ENCODE measurements at regions not wholly inside any gene's neighbourhood (a gene's known extent, or its start where the extent isn't known, plus 50 kb on each side); places are given as distances from the start of the nearest gene placed in this dataset.

DNA sequence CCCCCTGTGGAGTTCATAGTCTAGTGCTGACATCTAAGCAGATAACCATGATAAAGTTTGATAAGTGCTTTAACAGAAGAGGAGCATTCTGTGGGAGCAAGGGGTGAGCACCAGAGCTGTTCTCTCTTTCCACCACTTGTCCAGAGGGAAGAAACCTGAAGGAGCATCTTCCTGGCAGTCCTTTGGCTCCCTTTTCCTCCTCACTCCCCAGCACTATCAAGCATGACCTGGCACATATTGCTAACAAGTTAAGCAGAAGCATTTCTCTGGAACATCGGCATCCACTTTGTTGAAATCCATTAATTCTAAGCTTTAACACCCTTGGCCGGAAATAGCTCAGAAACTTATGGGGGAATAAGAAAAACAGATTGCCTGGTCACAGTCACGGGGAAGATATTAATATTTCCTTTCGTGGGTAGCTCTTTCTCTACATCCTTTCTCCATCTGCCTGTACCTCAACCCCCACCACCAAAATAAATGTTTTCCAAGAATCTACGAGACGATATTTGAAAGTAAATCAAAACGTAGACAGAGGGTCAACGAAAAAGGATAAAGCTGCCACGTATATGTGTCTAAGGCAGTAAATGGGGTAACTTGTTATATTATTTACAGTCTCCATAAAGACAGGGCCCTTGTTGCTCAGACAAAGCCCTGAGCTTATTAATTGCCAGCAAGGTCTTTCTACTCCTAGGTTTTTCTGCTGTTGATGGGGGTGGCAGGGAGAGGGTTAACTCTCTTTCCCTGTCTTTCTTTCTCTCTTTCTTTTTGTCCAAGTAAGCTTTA, 351.4 kb downstream of the NUF2 start (continued):
- TF ChIP-seq, protein P1, sequence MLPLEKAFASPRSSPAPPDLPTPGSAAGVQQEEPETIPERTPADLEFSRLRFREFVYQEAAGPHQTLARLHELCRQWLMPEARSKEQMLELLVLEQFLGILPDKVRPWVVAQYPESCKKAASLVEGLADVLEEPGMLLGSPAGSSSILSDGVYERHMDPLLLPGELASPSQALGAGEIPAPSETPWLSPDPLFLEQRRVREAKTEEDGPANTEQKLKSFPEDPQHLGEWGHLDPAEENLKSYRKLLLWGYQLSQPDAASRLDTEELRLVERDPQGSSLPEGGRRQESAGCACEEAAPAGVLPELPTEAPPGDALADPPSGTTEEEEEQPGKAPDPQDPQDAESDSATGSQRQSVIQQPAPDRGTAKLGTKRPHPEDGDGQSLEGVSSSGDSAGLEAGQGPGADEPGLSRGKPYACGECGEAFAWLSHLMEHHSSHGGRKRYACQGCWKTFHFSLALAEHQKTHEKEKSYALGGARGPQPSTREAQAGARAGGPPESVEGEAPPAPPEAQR (CRISPR knock-in tag; IDR thresholded peaks at IDR 0.05) = no peak
- TF ChIP-seq, protein P2, sequence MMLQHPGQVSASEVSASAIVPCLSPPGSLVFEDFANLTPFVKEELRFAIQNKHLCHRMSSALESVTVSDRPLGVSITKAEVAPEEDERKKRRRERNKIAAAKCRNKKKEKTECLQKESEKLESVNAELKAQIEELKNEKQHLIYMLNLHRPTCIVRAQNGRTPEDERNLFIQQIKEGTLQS (CRISPR knock-in tag; conservative IDR thresholded peaks at IDR 0.05) = no peak
- TF ChIP-seq PRRX2 (CRISPR knock-in tag; IDR thresholded peaks at IDR 0.05) (no peak), MXD4 (CRISPR knock-in tag; IDR thresholded peaks at IDR 0.05; ENCODE audit: borderline replicate concordance) (no peak), CREM (CRISPR knock-in tag; IDR thresholded peaks at IDR 0.05) (no peak), EMX1 (CRISPR knock-in tag; IDR thresholded peaks at IDR 0.05) (no peak)
- TF ChIP-seq, protein P3, sequence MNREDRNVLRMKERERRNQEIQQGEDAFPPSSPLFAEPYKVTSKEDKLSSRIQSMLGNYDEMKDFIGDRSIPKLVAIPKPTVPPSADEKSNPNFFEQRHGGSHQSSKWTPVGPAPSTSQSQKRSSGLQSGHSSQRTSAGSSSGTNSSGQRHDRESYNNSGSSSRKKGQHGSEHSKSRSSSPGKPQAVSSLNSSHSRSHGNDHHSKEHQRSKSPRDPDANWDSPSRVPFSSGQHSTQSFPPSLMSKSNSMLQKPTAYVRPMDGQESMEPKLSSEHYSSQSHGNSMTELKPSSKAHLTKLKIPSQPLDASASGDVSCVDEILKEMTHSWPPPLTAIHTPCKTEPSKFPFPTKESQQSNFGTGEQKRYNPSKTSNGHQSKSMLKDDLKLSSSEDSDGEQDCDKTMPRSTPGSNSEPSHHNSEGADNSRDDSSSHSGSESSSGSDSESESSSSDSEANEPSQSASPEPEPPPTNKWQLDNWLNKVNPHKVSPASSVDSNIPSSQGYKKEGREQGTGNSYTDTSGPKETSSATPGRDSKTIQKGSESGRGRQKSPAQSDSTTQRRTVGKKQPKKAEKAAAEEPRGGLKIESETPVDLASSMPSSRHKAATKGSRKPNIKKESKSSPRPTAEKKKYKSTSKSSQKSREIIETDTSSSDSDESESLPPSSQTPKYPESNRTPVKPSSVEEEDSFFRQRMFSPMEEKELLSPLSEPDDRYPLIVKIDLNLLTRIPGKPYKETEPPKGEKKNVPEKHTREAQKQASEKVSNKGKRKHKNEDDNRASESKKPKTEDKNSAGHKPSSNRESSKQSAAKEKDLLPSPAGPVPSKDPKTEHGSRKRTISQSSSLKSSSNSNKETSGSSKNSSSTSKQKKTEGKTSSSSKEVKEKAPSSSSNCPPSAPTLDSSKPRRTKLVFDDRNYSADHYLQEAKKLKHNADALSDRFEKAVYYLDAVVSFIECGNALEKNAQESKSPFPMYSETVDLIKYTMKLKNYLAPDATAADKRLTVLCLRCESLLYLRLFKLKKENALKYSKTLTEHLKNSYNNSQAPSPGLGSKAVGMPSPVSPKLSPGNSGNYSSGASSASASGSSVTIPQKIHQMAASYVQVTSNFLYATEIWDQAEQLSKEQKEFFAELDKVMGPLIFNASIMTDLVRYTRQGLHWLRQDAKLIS (CRISPR knock-in tag; IDR thresholded peaks at IDR 0.05; ENCODE audit: borderline replicate concordance) = no peak
- TF ChIP-seq, protein P4, sequence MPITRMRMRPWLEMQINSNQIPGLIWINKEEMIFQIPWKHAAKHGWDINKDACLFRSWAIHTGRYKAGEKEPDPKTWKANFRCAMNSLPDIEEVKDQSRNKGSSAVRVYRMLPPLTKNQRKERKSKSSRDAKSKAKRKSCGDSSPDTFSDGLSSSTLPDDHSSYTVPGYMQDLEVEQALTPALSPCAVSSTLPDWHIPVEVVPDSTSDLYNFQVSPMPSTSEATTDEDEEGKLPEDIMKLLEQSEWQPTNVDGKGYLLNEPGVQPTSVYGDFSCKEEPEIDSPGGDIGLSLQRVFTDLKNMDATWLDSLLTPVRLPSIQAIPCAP (CRISPR knock-in tag; IDR thresholded peaks at IDR 0.05) = no peak

DNA sequence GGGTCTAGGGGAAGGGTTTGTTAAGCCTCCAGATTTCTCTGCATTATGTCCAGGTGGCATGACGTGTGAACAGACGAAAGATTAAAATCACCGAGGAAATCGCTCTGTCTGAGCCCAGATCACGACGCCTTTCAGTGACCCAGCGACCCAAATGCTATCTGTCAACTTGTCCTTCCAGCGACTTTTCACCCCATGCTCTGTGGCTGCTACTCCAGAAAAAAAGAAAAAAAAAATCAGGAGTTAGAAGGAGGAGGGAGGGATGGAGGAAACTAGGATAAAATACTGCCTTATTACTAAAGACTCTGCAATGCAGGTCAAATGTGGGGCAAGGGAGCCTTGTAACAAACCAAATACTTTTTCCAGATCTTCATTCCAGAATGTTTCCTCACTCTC, 352.0 kb downstream of the NUF2 start:
- TF ChIP-seq JAZF1 (CRISPR knock-in tag; IDR thresholded peaks at IDR 0.05) (no peak), GRHL2 (CRISPR knock-in tag; IDR thresholded peaks at IDR 0.05; ENCODE audit: insufficient replicate concordance, severe bottlenecking) (no peak), FOXJ3 (CRISPR knock-in tag; IDR thresholded peaks at IDR 0.05; ENCODE audit: borderline replicate concordance) (no peak), ZNF423 (CRISPR knock-in tag; IDR thresholded peaks at IDR 0.05) (no peak), MXD4 (CRISPR knock-in tag; IDR thresholded peaks at IDR 0.05; ENCODE audit: borderline replicate concordance) (no peak), KAT7 (CRISPR knock-in tag; IDR thresholded peaks at IDR 0.05; ENCODE audit: borderline replicate concordance) (no peak), SOX15 (CRISPR knock-in tag; IDR thresholded peaks at IDR 0.05) (no peak)
- TF ChIP-seq, protein P5, sequence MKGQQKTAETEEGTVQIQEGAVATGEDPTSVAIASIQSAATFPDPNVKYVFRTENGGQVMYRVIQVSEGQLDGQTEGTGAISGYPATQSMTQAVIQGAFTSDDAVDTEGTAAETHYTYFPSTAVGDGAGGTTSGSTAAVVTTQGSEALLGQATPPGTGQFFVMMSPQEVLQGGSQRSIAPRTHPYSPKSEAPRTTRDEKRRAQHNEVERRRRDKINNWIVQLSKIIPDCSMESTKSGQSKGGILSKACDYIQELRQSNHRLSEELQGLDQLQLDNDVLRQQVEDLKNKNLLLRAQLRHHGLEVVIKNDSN (CRISPR knock-in tag; IDR thresholded peaks at IDR 0.05) = no peak
- H3K36me3 Mint-ChIP-seq = peaks cover 2% of the 10 kb centered on the region; the same call in 1 of the 2 replicates
- peaks cover 21% of the 10 kb centered on the region for H3K4me1 Mint-ChIP-seq
- no peak overlapping the region for H3K27ac Mint-ChIP-seq
- ATAC-seq (no peak), DNase-seq (ENCODE audit: low spot score) (no peak)
- H3K9me3 Mint-ChIP-seq = peaks cover 12% of the 10 kb centered on the region
- no peak overlapping the region for H3K4me3 Mint-ChIP-seq
- ChIA-PET POLR2A (no interaction called here), CTCF (no interaction called here)
- H3K27me3 Mint-ChIP-seq (ENCODE audit: low read depth) = no peaks in the 10 kb centered on the region; the same call in 1 of the 2 replicates

DNA sequence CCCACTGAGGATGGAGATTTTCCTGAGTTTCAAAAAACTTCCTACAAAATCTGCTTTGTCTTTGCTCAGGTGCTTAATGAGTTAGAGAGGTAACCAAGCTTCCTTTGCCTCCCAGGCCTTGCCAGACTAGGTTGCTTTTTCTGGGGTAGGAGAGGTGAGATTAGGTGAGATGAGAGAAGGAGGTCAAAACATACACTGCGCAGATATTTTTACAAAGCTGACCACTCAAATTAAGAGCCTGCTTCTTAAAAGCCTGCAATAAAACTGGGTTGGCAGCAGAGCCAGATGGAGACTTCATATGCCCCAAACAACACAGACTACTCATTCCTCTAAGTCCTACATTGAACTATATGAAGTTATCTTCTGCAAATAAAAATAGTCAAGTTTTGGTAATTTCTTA, 352.5 kb downstream of the NUF2 start:
- ATAC-seq = no peak
- POLR2A ChIA-PET = no interaction called here
- TF ChIP-seq, protein P6, sequence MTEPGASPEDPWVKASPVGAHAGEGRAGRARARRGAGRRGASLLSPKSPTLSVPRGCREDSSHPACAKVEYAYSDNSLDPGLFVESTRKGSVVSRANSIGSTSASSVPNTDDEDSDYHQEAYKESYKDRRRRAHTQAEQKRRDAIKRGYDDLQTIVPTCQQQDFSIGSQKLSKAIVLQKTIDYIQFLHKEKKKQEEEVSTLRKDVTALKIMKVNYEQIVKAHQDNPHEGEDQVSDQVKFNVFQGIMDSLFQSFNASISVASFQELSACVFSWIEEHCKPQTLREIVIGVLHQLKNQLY (CRISPR knock-in tag; IDR thresholded peaks at IDR 0.05) = no peak
- TF ChIP-seq ZNF317 (CRISPR knock-in tag; IDR thresholded peaks at IDR 0.05; ENCODE audit: borderline replicate concordance, low read depth) = no peak
- TF ChIP-seq, protein P7, sequence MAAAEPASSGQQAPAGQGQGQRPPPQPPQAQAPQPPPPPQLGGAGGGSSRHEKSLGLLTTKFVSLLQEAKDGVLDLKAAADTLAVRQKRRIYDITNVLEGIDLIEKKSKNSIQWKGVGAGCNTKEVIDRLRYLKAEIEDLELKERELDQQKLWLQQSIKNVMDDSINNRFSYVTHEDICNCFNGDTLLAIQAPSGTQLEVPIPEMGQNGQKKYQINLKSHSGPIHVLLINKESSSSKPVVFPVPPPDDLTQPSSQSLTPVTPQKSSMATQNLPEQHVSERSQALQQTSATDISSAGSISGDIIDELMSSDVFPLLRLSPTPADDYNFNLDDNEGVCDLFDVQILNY (CRISPR knock-in tag; IDR thresholded peaks at IDR 0.05) = no peak
- TF ChIP-seq, protein P8, sequence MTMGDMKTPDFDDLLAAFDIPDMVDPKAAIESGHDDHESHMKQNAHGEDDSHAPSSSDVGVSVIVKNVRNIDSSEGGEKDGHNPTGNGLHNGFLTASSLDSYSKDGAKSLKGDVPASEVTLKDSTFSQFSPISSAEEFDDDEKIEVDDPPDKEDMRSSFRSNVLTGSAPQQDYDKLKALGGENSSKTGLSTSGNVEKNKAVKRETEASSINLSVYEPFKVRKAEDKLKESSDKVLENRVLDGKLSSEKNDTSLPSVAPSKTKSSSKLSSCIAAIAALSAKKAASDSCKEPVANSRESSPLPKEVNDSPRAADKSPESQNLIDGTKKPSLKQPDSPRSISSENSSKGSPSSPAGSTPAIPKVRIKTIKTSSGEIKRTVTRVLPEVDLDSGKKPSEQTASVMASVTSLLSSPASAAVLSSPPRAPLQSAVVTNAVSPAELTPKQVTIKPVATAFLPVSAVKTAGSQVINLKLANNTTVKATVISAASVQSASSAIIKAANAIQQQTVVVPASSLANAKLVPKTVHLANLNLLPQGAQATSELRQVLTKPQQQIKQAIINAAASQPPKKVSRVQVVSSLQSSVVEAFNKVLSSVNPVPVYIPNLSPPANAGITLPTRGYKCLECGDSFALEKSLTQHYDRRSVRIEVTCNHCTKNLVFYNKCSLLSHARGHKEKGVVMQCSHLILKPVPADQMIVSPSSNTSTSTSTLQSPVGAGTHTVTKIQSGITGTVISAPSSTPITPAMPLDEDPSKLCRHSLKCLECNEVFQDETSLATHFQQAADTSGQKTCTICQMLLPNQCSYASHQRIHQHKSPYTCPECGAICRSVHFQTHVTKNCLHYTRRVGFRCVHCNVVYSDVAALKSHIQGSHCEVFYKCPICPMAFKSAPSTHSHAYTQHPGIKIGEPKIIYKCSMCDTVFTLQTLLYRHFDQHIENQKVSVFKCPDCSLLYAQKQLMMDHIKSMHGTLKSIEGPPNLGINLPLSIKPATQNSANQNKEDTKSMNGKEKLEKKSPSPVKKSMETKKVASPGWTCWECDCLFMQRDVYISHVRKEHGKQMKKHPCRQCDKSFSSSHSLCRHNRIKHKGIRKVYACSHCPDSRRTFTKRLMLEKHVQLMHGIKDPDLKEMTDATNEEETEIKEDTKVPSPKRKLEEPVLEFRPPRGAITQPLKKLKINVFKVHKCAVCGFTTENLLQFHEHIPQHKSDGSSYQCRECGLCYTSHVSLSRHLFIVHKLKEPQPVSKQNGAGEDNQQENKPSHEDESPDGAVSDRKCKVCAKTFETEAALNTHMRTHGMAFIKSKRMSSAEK (CRISPR knock-in tag; IDR thresholded peaks at IDR 0.05; ENCODE audit: borderline replicate concordance) = no peak

More for the DNA sequence above, 352.5 kb downstream of the NUF2 start:
- H3K36me3 Mint-ChIP-seq = peaks cover 2% of the 10 kb centered on the region; the same call in 1 of the 2 replicates
- CTCF ChIA-PET = interaction anchor here (0.6 kb wide), 1 partner anchor 999 kb away, joined by 3 read pairs; no protein-coding TSS in a partner anchor
- H3K4me3 Mint-ChIP-seq = no peak overlapping the region
- no peak overlapping the region for H3K27ac Mint-ChIP-seq
- DNase-seq (ENCODE audit: low spot score) = no peak
- peaks cover 12% of the 10 kb centered on the region for H3K9me3 Mint-ChIP-seq
- peaks cover 23% of the 10 kb centered on the region for H3K4me1 Mint-ChIP-seq
- no peaks in the 10 kb centered on the region; the same call in 1 of the 2 replicates for H3K27me3 Mint-ChIP-seq (ENCODE audit: low read depth)

Data from WTC11 (cell line).